Right cardiac atrium (tissue), 5 donors: ENCODE measurements at regions not wholly inside any gene's neighbourhood (a gene's known extent, or its start where the extent isn't known, plus 50 kb on each side); places are given as distances from the start of the nearest gene placed in this dataset.

ENCODE experiments used
- ATAC-seq, 2 donors: fragments of 200-7000 bp; cut with Tn5 transposase; one replicate each; pipeline versions ENCODE4 v1.8.0 to v1.9.1; 2020; ENCODE audit warnings: moderate library complexity in 2 of 2, mild to moderate bottlenecking in 1 of 2
- DNase-seq, 3 donors: peaks; one replicate each; pipeline ENCODE4 v3.0.0-alpha.2; 2020
- H3K27ac ChIP-seq: one replicate; pipeline ENCODE4 v1.5.1; 2013; ENCODE audit warnings: mild to moderate bottlenecking, low read length, control low read depth, moderate library complexity
- H3K27me3 ChIP-seq: one replicate; pipeline ENCODE4 v1.6.1; 2013; ENCODE audit not compliant: control insufficient read depth, insufficient read depth
- H3K4me1 ChIP-seq: one replicate; pipeline ENCODE4 v1.6.1; 2013; ENCODE audit warnings: low read length; ENCODE audit not compliant: control insufficient read depth, insufficient read depth
- H3K4me3 ChIP-seq: one replicate; pipeline ENCODE4 v1.5.1; 2013; ENCODE audit warnings: low read length, control low read depth
- H3K9me3 ChIP-seq: one replicate; pipeline ENCODE4 v1.6.1; 2013; ENCODE audit warnings: low read length; ENCODE audit not compliant: control insufficient read depth
- WGBS: extraction: QIAGEN DNeasy Blood & Tissue Kit; methylation state at CpG from one replicate; pipeline ENCODE4 v1.1.7; 2013; 5-methylcytosine and 5-hydroxymethylcytosine counted together
- intact Hi-C, 4 donors: fragments of 100-400 bp; cut with DNase I; formaldehyde crosslinking; loops; one replicate each; pipeline versions ENCODE4 v1.11.0 to v1.14.0; 2022 to 2023
- donor health status: healthy with polysubstance abuse.
- donor health status: DM: no; HTN: yes; CAD: no.
- donor health status: DM: no; HTN: no; CAD: no.
- donor health status: DM: no; HTN: yes; CAD: no; lungs with severe emphysema.
- donor health status: DM: yes; HTN: yes; CAD: no.

- no peak overlapping the region for H3K27ac ChIP-seq
- no peaks in the 10 kb centered on the region for H3K4me1 ChIP-seq
- no peaks in the 10 kb centered on the region for H3K27me3 ChIP-seq
- no peak overlapping the region for H3K4me3 ChIP-seq
- H3K9me3 ChIP-seq, result no peaks in the 10 kb centered on the region
- no peak for DNase-seq
- intact Hi-C loops, result no loop called here
- WGBS, result 85% methylated on average over 5 of the region's 5 CpGs
- no peak for ATAC-seq
Measured at GRCh38 chr13:112178769-112179168, 111.8 kb downstream of the SOX1 start.

DNA sequence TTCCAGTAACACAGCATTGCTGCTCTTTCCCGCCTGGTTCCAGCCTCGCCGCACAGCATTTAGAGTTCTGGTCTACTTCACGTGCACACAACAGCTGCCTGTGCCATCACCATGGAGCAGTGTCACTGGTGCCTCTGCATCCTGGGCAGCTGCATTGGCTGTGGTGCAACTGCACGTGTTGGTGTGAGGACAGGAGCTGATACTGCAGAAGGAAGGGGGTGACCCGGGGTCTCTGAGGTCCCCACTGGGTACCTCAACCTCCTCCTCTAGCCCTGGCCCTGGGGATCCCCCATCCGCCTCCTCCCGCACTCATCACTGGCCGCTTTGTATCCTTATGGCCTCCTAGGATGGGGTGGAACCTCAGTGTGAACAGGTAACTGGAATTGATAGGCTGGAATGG is 112.5 kb downstream of the SOX1 start:
- intact Hi-C loops, result no loop called here
- Histone ChIP-seq H3K27me3 (no peaks in the 10 kb centered on the region), H3K9me3 (no peaks in the 10 kb centered on the region), H3K4me1 (no peaks in the 10 kb centered on the region), H3K27ac (no peak overlapping the region), H3K4me3 (no peak overlapping the region)
- ATAC-seq (no peak), DNase-seq (no peak)
- WGBS, result 79% methylated on average over 9 of the region's 9 CpGs

DNA sequence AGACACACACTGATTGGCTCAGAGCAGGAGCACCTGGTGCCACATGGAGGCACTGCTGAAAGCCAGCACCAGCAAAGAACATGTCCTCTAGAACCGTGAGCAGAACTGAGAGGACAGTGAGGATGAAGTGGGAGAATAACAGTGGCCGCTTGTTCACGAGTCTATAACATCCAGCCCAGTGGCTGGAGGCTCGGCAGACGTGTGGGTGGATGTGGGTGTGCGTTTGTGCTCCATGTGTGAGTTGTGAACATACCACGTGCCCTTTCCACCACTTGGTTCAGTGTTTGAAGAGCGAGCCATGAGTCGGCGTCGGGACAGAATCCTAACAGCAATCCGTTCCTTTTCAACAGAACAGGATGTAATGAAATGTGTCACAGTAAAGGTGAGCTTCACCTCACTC is 113.0 kb downstream of the SOX1 start:
- H3K4me3 ChIP-seq, result no peak overlapping the region
- intact Hi-C loops, result no loop called here
- H3K9me3 ChIP-seq, result no peaks in the 10 kb centered on the region
- 78% methylated on average over 12 of the region's 12 CpGs for WGBS
- no peaks in the 10 kb centered on the region for H3K27me3 ChIP-seq
- DNase-seq (no peak), ATAC-seq (no peak)
- H3K4me1 ChIP-seq, result no peaks in the 10 kb centered on the region
- H3K27ac ChIP-seq, result no peak overlapping the region

- Histone ChIP-seq H3K4me1 (no peaks in the 10 kb centered on the region), H3K9me3 (no peaks in the 10 kb centered on the region), H3K4me3 (no peak overlapping the region), H3K27ac (no peak overlapping the region), H3K27me3 (no peaks in the 10 kb centered on the region)
- 71% methylated on average over 13 of the region's 13 CpGs for WGBS
- ATAC-seq, result no peak
- no peak for DNase-seq
- intact Hi-C loops, result no loop called here
Measured at GRCh38 chr13:112181336-112182067, 114.6 kb downstream of the SOX1 start.

GRCh38 chr13:112182251-112182650 is 115.3 kb downstream of the SOX1 start:
- Histone ChIP-seq H3K27ac (no peak overlapping the region), H3K4me1 (no peaks in the 10 kb centered on the region), H3K4me3 (no peak overlapping the region), H3K27me3 (no peaks in the 10 kb centered on the region), H3K9me3 (no peaks in the 10 kb centered on the region)
- WGBS, result 77% methylated on average over 11 of the region's 11 CpGs
- ATAC-seq (no peak), DNase-seq (no peak)
- intact Hi-C loops, result no loop called here

DNA sequence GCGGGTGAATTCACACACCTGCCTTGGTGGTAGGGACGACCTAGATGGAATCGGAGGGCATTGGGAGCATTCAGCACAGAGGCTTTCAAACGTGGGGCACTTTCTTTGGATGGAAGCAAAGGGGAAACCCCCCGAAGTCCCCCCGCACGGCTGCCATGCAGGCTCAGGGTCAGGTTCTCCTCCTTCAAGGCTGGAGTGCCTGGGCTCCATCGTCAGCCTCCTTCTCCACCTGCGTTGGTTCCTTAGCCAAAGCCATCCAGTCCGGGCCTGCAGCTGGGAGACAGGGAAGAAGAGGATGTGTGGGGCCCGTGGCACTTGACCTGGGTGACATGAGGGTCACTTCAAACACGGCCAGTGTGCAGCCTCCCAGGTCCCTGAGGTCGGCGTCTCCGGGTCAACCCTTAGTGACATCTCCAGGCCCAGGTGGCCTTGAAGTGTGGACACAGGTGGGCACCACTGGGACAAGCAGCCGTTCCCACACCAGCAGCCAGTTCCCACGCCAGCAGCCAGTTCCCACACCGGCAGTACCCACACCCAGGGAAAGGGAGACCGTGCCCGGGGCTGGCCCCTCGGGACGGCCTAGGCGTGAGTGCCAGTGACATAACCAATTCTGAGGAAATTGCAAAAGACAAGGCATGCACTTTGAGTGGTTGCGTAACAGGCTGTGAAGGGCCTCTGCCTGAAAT is 116.0 kb downstream of the SOX1 start:
- H3K9me3 ChIP-seq, result no peaks in the 10 kb centered on the region
- no peaks in the 10 kb centered on the region for H3K27me3 ChIP-seq
- no peak overlapping the region for H3K4me3 ChIP-seq
- WGBS, result 79% methylated on average over 24 of the region's 24 CpGs
- no peak overlapping the region for H3K27ac ChIP-seq
- intact Hi-C loops, result no loop called here
- no peaks in the 10 kb centered on the region for H3K4me1 ChIP-seq
- DNase-seq (no peak), ATAC-seq (no peak)

DNA sequence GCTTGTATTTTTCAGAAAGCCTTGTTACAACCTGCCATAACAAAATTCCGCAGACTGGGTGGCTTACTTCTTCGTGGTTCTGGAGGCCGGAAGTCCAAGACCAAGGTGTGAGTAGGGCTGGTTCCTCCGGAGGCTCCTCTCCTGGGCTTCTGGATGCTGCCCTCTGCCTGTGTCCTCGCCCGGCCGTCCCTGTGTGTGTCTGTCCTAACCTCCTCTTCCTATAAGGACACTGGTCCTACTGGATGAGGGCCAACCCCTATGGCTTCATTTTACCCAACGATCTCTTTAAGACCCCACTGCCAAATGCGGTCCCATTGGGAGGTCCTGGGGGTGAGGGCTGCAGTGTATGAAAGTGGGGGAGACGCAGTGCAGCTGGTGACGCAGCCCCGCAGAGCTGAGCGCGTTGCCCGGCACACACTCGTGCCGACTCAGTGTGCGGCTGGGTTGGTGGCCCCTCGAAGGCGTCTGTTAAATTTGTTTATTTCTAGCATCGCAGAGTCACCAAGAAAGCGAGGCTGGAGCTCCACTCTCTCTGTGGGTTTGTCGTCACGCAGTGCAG is 116.7 kb downstream of the SOX1 start:
- WGBS, result 82% methylated on average over 24 of the region's 24 CpGs
- ATAC-seq (no peak), DNase-seq (no peak)
- Histone ChIP-seq H3K9me3 (no peaks in the 10 kb centered on the region), H3K4me3 (no peak overlapping the region), H3K27ac (no peak overlapping the region), H3K27me3 (no peaks in the 10 kb centered on the region), H3K4me1 (no peaks in the 10 kb centered on the region)
- intact Hi-C loops, result no loop called here

GRCh38 chr13:112184261-112184660 is 117.3 kb downstream of the SOX1 start:
- intact Hi-C loops, result no loop called here
- H3K4me3 ChIP-seq, result no peak overlapping the region
- no peaks in the 10 kb centered on the region for H3K4me1 ChIP-seq
- no peak overlapping the region for H3K27ac ChIP-seq
- 82% methylated on average over 14 of the region's 14 CpGs for WGBS
- ATAC-seq, result no peak
- H3K9me3 ChIP-seq, result no peaks in the 10 kb centered on the region
- H3K27me3 ChIP-seq, result no peaks in the 10 kb centered on the region
- no peak for DNase-seq

DNA sequence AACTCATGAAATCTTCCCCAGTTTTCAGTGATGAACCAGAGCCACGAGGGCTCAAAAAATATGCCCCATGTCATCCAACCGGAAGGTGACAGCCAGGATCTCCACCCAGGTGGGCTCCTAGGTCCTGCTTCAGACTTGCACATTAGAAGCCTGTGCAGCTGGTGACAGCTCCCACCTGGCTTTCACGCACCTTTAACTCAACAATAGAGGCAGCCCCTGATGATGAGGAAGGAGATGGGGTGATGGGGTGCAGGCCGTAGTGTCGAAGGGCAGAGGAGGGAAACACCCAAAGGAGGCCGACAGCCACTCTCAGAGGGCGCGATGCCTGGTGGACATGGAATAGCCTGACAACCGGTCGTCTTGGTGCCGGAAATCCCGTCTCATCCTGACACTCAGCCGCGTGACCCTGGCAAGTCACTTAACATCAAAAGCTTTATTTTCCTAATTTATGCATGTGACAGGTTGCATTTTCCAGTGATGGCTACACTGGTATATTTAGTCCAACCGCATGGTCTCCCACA is 118.0 kb downstream of the SOX1 start:
- no peak for ATAC-seq
- WGBS, result 89% methylated on average over 15 of the region's 15 CpGs
- intact Hi-C loops, result no loop called here

GRCh38 chr13:112185466-112185865 is 118.5 kb downstream of the SOX1 start:
- no peak overlapping the region for H3K4me3 ChIP-seq

More for the DNA sequence above, 118.0 kb downstream of the SOX1 start:
- H3K27me3 ChIP-seq, result no peaks in the 10 kb centered on the region
- no peaks in the 10 kb centered on the region for H3K4me1 ChIP-seq
- H3K27ac ChIP-seq, result no peak overlapping the region
- no peaks in the 10 kb centered on the region for H3K9me3 ChIP-seq
- DNase-seq, result no peak
- H3K4me3 ChIP-seq, result no peak overlapping the region

DNA sequence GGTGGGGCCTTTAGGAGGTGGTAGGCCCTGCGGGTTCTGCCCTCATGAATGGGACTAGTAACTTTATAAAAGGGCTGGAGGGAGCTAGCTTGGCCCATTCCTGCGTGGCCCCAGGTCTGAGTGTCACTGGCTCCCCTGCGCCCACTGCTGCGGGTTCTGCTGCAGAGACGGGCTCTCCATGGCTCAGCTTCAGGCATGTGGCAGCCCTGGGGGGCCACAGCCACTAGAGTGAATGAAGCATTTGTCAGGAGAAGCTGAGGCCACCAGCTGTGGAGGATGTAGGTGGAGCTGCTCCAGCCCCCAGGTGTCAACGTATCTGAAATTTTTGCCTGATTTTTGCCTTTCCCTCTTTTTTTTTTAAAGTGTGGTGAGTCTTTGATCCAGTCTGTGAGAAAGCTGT is 119.1 kb downstream of the SOX1 start:
- ATAC-seq, result no peak
- H3K27ac ChIP-seq, result no peak overlapping the region
- no peaks in the 10 kb centered on the region for H3K27me3 ChIP-seq
- H3K4me3 ChIP-seq, result no peak overlapping the region
- DNase-seq, result no peak
- intact Hi-C loops, result no loop called here
- no peaks in the 10 kb centered on the region for H3K4me1 ChIP-seq
- no peaks in the 10 kb centered on the region for H3K9me3 ChIP-seq
- WGBS, result 86% methylated on average over 6 of the region's 6 CpGs

More at GRCh38 chr13:112185466-112185865, 118.5 kb downstream of the SOX1 start:
- Histone ChIP-seq H3K9me3 (no peaks in the 10 kb centered on the region), H3K4me1 (no peaks in the 10 kb centered on the region), H3K27ac (no peak overlapping the region), H3K27me3 (no peaks in the 10 kb centered on the region)
- 78% methylated on average over 9 of the region's 9 CpGs for WGBS
- ATAC-seq, result no peak
- intact Hi-C loops, result no loop called here
- no peak for DNase-seq
